Suprapubic skin (tissue), 4 donors: ENCODE measurements at regions not wholly inside any gene's neighbourhood (a gene's known extent, or its start where the extent isn't known, plus 50 kb on each side); places are given as distances from the start of the nearest gene placed in this dataset.

ENCODE experiments used
- DNase-seq, 2 donors: peaks; one replicate each; pipeline ENCODE4 v3.0.0-alpha.2; 2019; ENCODE audit warnings: low spot score in 2 of 2
- H3K27ac ChIP-seq: fragments of 200-600 bp; sonication (generic); one replicate; pipeline ENCODE4 v1.5.1; 2019
- H3K27me3 ChIP-seq: fragments of 200-600 bp; sonication (generic); one replicate; pipeline ENCODE4 v1.5.1; 2019
- H3K36me3 ChIP-seq: fragments of 200-600 bp; sonication (generic); one replicate; pipeline ENCODE4 v1.5.1; 2019
- H3K4me1 ChIP-seq: fragments of 200-600 bp; sonication (generic); one replicate; pipeline ENCODE4 v1.5.1; 2019
- H3K4me3 ChIP-seq: fragments of 200-600 bp; sonication (generic); one replicate; pipeline ENCODE4 v1.5.1; 2019; ENCODE audit warnings: mild to moderate bottlenecking
- H3K9me3 ChIP-seq: fragments of 200-600 bp; sonication (generic); one replicate; pipeline ENCODE4 v1.5.1; 2019
- EP300 ChIP-seq: sonication (generic); formaldehyde crosslinking; IDR thresholded peaks from one replicate; pipeline ENCODE4 v1.6.1; 2017; ENCODE audit warnings: antibody characterized with exemption
- POLR2A ChIP-seq, 2 donors: fragments of 450-650 bp; IDR thresholded peaks; one replicate each; pipeline ENCODE4 v1.6.1; 2017; ENCODE audit warnings: antibody characterized with exemption in 2 of 2, mild to moderate bottlenecking in 2 of 2, moderate library complexity in 2 of 2
- POLR2AphosphoS5 ChIP-seq, 3 donors: sonication (generic); formaldehyde crosslinking; IDR thresholded peaks; one replicate each; pipeline ENCODE4 v1.6.1; 2017; ENCODE audit warnings: antibody characterized with exemption in 3 of 3
- WGBS: methylation state at CpG from one replicate; pipeline ENCODE4 v1.1.5; 2018; 5-methylcytosine and 5-hydroxymethylcytosine counted together
- TF ChIP-seq, protein P1 (sequence below), 2 donors: fragments of 200-600 bp in 1 of 2; fragments of 450-650 bp in 1 of 2; sonication (generic) in 1 of 2; IDR thresholded peaks; one replicate each; pipeline ENCODE4 v1.5.1; 2016 to 2019; ENCODE audit warnings: antibody characterized with exemption in 2 of 2, mild to moderate bottlenecking in 1 of 2, moderate library complexity in 1 of 2

DNA sequence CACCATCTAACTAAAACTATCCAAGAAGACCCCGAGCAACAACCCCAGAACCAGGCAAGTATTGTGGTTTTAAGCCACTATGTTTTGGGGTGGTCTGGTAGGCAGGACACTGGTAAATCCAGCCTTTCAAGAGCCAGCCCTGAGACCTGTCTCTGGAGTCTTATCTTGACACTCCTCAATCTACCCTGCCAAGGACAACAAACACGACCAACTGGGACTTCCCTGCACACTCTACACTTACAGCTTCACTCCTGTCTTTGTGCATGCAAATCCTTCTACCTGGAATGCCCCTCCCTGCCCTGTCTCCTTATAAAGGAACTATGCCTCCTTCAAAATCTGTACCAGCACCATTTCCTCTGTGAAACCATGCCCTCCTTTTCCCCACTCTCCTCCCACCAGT lies 107.3 kb downstream of the RPL27A start:
- WGBS = 54% methylated on average over 2 of the region's 2 CpGs
- no peak for DNase-seq
- H3K9me3 ChIP-seq = no peaks in the 10 kb centered on the region
- H3K4me1 ChIP-seq = peaks cover 21% of the 10 kb centered on the region
- H3K4me3 ChIP-seq = no peak overlapping the region
- no peaks in the 10 kb centered on the region for H3K27me3 ChIP-seq
- H3K27ac ChIP-seq = no peak overlapping the region
- TF ChIP-seq POLR2A (IDR thresholded peaks at IDR 0.05) = no peak
- TF ChIP-seq POLR2AphosphoS5 (IDR thresholded peaks at IDR 0.05) = no peak
- TF ChIP-seq, protein P1, sequence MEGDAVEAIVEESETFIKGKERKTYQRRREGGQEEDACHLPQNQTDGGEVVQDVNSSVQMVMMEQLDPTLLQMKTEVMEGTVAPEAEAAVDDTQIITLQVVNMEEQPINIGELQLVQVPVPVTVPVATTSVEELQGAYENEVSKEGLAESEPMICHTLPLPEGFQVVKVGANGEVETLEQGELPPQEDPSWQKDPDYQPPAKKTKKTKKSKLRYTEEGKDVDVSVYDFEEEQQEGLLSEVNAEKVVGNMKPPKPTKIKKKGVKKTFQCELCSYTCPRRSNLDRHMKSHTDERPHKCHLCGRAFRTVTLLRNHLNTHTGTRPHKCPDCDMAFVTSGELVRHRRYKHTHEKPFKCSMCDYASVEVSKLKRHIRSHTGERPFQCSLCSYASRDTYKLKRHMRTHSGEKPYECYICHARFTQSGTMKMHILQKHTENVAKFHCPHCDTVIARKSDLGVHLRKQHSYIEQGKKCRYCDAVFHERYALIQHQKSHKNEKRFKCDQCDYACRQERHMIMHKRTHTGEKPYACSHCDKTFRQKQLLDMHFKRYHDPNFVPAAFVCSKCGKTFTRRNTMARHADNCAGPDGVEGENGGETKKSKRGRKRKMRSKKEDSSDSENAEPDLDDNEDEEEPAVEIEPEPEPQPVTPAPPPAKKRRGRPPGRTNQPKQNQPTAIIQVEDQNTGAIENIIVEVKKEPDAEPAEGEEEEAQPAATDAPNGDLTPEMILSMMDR (IDR thresholded peaks at IDR 0.05) = no peak
- TF ChIP-seq EP300 = no peak
- no peaks in the 10 kb centered on the region for H3K36me3 ChIP-seq

DNA sequence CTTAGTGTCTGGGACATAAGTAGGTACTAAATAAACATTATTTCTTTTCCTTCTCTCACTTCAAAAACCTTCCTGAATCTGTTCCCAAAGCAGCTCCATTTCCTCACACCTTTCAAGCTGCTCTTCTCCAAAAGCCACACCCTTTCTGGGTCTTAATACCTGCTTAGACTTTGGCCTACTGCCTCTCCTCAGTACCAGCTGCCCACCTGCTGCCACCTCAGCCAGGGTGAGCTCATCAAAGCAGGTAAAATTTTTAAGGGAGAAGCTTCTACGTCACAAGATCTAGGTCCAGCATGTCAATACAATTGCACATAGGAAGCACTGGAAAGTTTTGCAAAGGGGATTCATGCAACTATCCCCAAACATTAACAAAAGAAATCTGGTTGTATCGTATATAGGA lies 108.4 kb downstream of the RPL27A start:
- DNase-seq = no peak
- Histone ChIP-seq H3K27ac (no peak overlapping the region), H3K4me1 (peaks cover 21% of the 10 kb centered on the region), H3K36me3 (no peaks in the 10 kb centered on the region), H3K27me3 (no peaks in the 10 kb centered on the region), H3K9me3 (no peaks in the 10 kb centered on the region), H3K4me3 (no peak overlapping the region)
- WGBS = 81% methylated on average over 2 of the region's 2 CpGs
- TF ChIP-seq EP300 (no peak), POLR2A (IDR thresholded peaks at IDR 0.05) (no peak), POLR2AphosphoS5 (IDR thresholded peaks at IDR 0.05) (no peak)
- TF ChIP-seq, protein P1 (IDR thresholded peaks at IDR 0.05) = no peak

DNA sequence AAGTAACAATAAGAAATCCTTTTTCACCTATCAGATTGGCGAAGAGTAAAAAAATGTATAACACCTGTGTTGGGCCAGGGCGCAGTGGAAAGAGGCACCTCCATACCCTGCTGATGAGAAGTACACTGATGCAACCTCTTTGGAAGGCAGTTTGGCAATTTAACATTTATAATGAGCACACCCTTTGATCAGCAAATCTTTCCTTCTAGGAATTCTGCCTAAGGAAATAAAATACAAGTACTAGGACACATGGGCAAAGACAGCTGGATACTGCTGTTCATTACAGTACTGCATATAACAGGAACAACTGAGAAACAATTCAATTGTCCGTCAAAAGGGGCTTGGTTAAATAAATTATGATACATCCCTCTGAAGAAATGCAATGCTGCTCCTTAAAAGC lies 110.1 kb downstream of the RPL27A start:
- H3K27ac ChIP-seq = no peak overlapping the region
- WGBS = 64% methylated on average over 3 of the region's 3 CpGs

DNA sequence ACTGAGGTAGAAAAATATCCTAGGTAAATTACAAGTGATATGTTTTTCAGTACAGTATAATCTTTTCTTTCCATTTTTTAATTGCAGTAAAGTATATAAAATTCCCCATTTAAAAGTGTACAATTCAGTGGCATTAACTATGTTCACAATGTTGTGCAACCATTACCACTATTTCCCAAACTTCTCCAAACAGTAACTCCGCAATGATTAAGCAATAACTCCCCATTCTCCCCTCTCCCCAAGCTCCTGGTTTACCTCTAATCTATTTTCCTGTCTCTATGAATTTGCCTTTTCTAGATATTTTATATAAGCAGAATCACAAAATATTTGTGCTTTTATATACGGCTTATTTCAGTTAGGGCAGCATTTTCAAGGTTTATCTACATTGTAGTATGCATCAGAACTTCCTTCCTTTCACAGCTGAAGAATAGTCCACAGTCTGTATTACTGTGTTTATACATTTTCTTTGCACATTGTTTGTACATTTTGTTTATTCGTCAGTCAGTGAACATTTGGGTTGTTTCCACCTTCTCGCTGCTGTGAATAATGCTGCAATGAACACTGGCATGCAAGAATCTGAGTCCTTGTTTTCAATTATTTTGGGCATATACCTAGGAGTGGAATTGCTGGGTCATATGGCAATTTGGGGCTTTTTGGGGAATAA lies 110.7 kb downstream of the RPL27A start:
- Histone ChIP-seq H3K27ac (no peak overlapping the region), H3K36me3 (no peaks in the 10 kb centered on the region), H3K4me1 (peaks cover 11% of the 10 kb centered on the region)

More for the DNA sequence above, 110.1 kb downstream of the RPL27A start:
- Histone ChIP-seq H3K36me3 (no peaks in the 10 kb centered on the region), H3K9me3 (no peaks in the 10 kb centered on the region), H3K4me3 (no peak overlapping the region), H3K4me1 (peaks cover 11% of the 10 kb centered on the region), H3K27me3 (no peaks in the 10 kb centered on the region)
- DNase-seq = peak in 1 of 2 donors; percentile 26
- no peak for TF ChIP-seq POLR2A (IDR thresholded peaks at IDR 0.05)
- TF ChIP-seq EP300 = no peak
- TF ChIP-seq POLR2AphosphoS5 (IDR thresholded peaks at IDR 0.05) = no peak
- TF ChIP-seq, protein P1 (IDR thresholded peaks at IDR 0.05) = no peak

DNA sequence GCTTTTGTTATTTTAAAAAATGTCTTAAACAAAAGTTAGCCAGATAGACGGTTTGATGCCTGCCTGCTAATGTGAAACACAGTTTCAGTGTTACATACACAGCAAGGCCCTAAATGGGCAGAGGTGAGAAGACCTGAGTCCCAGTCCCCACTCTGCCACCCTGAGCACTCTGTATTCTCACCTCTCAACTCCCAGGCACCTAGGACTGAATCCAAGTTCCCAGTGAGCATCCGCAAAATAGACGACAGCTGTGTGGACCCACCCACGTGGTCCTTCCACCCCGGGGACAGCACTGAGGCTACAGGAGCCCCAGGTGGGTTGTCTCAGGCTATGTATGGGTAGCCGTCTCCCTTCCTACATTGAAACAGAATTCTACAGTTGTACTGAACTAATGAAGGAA lies 111.5 kb downstream of the RPL27A start:
- DNase-seq = peak in 1 of 2 donors; percentile 44
- TF ChIP-seq EP300 (no peak), POLR2A (IDR thresholded peaks at IDR 0.05) (no peak), POLR2AphosphoS5 (IDR thresholded peaks at IDR 0.05) (no peak)
- TF ChIP-seq, protein P1 (IDR thresholded peaks at IDR 0.05) = no peak
- 90% methylated on average over 6 of the region's 6 CpGs for WGBS
- Histone ChIP-seq H3K4me3 (no peak overlapping the region), H3K27me3 (no peaks in the 10 kb centered on the region), H3K4me1 (peaks cover 11% of the 10 kb centered on the region), H3K27ac (no peak overlapping the region), H3K36me3 (no peaks in the 10 kb centered on the region), H3K9me3 (no peaks in the 10 kb centered on the region)

More for the DNA sequence above, 110.7 kb downstream of the RPL27A start:
- WGBS = 71% methylated on average over 4 of the region's 4 CpGs
- Histone ChIP-seq H3K9me3 (no peaks in the 10 kb centered on the region), H3K27me3 (no peaks in the 10 kb centered on the region), H3K4me3 (no peak overlapping the region)
- DNase-seq = no peak
- TF ChIP-seq, protein P1 (IDR thresholded peaks at IDR 0.05) = no peak
- TF ChIP-seq EP300 (no peak), POLR2AphosphoS5 (IDR thresholded peaks at IDR 0.05) (no peak), POLR2A (IDR thresholded peaks at IDR 0.05) (no peak)
